HG03097 (cell line): ENCODE measurements at regions not wholly inside any gene's neighbourhood (a gene's known extent, or its start where the extent isn't known, plus 50 kb on each side); places are given as distances from the start of the nearest gene placed in this dataset.

Source experiments
- ATAC-seq: cut with Tn5 transposase; IDR thresholded peaks from one replicate; pipeline ENCODE4 v1.9.1; 2021; ENCODE audit not compliant: unreplicated experiment, low FRiP score

DNA sequence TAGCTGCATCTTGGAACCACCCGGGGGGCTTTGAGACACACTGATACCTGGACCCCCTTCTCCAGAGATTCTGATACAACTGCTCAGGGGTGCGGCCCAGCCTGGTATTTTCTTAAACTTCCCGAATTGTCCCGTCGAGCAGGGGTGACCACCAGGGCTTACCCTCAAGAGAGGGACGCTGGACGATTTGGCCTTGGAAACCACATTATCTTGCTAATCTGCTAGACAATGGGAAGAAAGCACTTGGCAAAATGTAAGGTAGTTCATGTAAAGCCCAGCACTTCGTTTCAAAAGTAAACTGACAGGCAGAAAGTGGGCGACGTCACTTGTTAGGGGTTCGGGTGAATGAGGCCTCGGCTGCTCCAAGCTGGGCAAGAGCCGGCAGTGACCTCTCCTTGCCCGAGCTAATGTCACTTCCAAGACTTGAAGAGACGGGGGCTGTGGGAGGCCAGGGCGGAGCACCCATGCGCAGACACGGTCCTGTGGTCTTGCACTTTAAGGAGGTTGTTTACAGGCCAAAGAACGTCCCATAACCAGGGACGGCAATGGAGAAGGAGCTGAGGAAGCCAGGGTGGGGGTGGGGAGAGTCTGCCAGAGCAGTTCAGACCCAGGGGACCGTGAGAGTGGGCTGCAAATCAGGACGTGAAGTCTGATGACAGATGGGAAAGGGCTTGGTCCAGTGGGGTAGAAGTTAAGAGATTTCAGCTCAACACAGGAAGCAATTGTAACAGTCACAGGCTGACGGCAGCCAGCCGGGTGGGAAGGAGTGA, 152.7 kb upstream of the GSE1 start:
- ATAC-seq = no peak

DNA sequence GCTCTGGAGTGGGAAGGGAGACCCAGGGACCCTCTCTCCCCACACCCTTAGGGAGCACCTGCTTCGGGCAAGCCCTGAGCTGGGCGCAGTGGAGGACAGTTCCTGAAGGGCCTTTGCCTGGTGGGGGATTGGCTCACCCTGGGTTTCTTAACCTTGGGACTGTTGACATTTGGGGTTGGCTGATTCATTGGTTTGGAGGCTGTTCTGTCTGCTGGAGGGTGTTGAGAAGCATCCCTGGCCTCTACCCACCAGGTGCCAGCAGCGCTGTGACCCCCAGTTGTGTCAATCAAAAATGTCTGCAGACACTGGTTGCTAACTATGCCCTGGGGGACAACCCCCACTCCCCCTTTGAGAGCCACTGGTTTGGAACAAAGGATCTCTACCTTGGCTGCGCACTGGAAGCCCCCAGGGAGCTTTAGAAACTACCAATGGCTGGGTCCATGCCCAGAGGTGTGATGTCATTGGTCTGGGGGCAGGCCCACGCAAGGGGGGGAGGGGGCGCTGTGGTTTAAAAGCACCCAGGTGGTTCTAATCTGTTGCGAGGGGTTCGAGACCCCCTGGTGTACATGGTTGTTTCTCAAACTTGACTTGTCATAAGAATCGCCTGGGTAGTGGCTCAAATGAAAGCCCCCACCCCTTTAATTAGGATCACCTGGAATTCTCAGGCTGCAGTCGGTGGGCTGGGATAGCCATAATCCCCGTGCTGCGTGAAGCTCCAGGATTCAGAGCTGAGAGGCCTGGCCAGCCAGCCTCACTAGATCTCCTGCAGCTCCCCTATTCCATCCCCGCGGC, 151.9 kb upstream of the GSE1 start:
- ATAC-seq = no peak

DNA sequence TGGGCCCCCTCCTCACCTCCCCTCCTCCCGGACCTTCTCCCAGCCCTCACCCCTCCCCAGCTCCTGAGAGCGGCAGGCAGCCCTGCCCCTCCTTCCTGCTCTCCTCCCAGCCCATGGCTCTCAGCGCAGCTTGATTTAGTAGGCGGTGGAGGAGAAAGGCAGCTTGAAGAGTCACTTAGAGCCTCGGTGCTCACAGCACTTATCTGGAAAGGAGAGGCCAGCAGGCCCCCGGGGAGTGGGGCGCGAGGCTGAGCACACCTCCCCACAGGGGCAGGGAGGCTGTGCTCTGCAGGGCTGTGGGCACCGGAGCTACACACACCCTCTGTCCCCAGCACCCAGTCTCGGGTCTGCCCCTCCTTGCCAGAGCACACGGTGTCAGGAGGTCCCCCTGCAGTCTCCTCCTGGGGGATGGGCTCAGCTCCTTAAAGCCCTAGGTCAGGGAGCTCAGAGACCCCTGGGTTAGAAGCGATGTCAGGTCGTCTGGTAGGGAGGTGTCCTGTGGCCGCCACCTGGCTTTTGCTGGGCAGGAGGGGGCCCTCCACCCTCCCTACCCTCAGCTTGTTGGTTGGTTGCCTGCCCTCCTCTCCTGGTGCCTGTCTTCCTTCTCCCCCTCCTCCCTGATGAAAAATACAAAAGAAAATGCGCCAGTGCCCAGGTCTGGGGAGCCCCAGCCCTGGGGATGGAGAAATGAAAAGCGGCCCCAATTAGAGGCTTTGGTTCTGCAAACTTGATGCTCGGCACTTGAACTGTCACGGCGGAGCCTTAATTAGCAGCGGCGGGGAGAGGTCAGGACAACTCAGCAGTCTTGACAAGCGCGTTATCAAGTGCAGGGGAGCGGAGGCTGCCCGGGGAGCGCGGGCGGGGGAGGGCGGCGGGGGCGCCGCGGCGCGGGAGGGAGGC, 151.1 kb upstream of the GSE1 start:
- no peak for ATAC-seq

DNA sequence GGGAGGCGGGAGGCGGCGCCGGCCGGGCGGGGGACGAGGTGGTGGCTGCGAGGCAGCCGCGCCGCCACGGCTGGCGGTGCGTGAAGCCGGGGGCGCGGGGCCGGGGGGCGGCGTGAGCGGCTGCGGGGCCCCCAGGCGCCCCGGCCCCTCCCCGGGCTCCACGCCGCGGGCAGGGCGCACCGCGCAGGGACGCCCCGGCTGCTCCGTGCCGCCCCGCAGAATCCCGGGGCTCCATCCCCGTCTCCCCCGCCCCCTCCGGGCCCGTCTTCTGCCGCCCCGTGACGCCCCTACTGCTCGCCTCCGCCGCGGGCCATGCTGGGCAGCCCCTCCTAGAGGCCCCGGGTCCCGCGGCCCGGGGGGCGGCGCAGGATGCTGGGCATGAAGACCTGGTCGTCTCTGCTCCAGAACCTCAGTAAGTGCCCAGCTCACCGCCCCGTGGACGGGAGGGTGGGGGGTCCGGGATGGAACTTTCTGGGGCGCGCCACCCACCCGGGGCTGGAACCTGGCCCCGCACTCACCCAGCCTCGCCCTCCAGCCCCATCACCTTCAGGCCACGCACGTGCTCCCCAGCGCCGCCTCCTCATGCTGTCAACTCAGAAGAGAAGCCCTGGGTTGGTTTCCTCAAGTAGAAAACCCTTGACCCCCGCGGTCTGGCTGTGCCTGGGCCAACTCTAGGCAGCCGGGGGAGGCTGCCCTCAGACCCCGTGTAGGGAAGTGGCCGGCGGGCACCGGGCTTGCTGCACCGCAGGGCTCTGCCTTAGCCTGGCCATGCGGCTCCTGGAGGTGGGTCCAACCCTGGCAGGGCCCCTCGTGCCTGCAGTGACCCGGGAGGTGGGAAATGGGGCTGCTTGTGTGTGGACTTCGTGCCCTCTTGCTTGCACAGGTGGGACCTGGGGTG, 150.2 kb upstream of the GSE1 start:
- ATAC-seq = no peak

DNA sequence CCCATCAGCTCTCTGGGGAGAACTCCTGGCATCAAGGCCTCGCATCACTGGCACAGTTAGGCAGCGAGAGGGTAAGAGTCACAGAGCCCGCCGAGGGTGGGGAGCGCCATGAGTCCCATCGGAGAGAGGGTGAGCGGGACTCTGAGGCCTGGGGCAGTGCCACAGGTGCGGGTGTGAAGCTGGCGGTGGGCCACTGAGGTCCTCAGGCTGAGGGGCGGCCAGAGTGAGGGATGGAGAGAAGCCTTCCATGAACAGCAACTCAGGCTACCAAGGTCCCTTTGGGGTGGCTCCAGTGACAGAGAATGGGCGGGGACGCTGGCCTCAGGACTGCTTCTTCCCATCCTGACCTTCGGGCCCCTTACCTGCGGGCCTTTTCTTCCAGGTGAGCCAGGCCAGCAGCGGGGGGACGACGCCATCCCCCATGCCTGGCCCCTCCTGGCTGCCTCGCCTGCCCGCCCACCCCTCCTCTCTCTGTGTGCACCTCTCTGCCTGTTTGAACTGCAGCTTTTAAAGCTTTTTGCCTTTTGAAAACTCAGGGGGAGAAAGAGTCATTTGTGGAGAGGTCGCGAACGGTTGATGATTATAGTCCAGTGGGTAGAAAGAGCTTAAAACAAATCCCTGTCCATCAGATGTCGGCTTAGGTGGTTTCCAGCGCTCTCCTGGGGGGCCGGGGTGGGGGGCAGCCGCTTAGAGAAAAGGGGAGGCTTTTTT, 149.3 kb upstream of the GSE1 start:
- no peak for ATAC-seq

DNA sequence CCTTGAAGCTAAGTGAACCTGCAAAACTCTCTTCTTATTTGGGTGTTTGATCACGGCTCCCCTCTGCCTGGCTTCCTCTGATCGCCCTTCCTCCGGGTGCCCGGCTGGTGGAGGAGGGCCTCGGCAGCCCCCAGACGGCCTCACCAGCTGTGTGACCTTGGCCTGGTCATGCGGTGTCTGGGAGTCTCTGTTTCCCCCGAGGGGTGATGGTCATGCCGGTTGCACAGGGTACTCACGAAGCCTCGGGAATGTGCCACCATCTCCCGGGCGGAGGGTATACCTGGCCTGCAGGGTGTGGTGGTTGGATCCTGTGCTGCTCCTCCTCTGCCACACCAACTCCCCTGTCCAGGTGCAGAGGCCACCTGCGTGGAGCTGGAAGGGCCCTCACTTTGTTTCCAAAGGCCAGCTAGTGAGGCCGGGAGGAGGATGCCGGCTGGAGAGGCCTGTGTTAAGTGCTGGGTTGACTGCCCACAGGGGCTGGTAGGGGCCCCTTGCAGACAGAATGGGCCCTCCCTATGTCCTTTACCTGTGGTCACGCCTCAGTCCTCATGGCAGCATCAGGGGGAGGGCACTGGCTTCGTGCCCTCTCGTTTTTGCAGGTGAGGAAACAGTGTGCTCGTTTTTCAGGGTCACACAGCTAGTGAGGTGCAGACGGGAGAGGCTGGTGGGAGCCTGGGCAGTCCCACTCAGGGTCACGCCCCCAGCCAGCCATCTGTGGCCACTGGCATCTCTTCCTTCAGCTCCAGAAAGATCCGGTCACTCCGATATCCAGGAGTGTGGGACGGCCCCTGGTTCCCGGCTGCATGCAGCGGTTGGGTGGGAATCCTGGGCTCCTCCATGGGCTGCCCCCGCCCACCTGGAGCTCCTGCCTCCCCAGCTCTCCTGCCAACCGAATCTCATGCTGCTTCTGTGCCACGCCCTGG, 148.5 kb upstream of the GSE1 start:
- no peak for ATAC-seq

DNA sequence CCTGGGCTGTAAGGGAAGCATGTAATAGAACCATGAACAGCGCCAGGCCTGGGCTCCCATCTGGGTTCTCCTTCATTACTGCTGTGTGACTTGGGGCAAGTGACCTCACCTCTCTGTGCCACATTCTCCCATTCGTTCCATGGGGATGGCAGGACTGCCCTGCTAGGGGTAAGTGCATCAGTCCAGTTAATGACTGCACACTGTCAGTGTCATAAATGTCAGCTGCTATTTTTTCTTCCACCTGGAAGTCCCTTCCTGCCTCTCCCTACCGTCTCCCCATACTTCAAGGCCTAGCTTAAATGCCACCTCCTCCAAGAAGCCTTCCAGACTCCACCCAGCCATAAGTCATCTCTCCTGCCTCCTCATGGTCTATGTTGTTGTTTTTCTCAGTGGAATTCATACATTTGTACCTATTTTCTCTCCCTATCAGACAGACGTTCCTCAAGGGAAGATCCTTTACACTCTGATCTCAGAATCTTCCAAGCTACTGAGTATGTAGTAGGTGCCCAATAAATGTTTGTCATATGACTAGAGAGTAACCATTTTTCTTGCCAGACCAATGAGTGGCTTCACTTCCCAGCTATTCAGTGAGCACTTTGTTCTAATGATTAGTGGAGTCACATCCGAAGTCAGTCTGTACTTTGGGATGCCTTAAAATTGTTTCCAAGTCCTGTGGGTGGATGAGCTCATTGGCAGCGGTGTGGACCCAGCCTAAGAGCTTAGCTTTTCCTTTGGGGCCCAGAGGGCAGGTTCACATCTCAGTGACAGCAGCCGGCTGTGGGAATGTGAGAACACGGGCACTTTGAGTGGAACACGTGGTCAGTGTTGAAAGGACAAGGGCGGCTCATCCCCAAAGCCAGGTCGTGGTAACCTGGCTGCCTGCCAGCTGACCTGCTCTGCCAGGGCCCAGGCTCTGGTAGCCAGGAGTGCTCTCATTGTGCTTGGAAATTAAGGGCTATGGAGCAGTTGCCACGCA, 147.5 kb upstream of the GSE1 start:
- no peak for ATAC-seq

DNA sequence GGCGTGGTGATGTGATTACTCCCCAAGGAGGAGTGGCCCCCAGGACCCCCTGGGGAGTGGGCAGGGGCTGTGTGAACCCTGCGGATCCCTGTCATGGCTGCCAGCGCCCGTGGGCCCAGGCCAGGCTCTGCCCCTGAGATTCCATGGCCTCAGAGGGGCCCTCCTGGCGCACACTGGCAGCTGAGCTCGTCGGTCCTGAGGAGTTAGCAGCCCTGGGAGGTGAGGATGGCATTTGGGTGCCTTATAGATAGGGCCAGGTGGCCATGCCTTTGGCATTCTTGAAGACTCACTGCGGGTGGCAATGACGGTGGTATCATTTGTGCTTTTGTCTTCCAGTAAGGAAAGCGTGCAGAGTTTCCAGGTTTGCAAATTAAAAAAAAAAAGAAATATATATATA, 146.8 kb upstream of the GSE1 start:
- ATAC-seq = no peak

DNA sequence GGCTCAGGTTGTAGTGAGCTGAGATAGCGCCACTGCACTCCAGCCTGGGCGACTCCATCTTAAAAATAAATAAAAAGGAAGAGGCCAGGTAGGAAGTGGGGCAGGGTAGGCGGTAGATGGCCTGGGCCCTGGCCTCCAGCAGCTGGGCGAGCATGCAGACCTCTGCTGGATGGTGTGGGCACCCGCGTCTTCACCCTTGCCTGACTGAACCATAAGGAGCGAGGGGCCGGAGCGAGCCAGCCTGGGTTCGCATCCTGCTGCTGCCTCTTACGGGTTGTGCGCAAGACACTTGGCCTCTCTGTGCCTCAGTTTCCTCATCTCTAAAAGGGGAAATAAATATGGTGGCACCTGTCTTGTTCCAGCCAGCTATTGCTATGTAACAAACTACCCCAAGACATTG, 146.1 kb upstream of the GSE1 start:
- no peak for ATAC-seq

DNA sequence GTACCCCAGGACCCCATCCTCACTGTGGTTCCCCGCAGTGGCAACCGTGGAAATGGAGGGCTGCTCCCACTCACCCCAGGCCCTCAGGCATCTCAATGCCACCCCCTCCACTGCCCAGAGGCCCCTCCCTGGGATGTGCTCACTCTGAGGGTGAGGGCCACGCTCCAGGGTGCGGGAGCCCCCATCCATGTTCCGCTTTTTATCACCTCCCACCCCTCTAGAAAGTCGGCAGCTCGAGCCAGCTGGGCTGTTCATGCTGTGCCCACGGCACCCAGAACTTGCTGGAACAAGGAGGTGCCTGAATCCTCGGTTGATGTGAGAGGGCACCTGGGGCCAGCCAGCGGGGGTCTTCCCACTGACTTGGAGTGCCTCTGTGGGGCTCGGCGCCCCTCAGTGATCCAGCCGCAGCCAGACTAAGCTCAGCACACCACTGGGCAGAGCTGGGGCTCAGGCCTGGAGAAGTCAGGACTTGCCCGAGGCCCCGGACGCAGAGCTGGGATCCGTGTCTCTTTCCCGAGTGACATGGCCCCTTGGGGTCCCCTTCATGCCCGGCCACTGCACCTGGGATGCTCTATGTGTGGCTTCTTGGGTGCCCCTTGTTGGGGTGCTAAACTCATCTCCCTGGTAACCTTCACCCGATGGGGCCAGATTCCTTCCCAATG, 143.1 kb upstream of the GSE1 start:
- ATAC-seq = no peak

DNA sequence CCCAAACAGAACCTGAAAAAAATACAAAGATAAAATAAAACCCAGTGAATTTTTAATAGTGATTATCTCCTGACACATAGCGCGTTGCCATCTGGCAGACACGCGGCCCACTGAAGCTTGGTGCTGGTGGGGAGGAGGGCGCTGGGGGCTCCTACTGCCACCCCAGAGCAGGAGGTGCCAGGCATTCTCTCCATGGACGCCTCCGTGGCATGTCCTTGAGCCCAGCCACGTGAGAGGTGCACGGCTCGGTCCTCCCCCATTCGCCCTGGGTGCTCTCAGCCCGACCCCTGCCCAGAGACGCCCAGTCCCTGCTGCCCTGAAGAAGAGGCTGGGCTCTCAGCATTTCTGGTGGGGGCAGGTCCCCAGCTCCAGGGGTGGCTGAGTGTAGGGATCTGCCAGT, 142.2 kb upstream of the GSE1 start:
- ATAC-seq = no peak

DNA sequence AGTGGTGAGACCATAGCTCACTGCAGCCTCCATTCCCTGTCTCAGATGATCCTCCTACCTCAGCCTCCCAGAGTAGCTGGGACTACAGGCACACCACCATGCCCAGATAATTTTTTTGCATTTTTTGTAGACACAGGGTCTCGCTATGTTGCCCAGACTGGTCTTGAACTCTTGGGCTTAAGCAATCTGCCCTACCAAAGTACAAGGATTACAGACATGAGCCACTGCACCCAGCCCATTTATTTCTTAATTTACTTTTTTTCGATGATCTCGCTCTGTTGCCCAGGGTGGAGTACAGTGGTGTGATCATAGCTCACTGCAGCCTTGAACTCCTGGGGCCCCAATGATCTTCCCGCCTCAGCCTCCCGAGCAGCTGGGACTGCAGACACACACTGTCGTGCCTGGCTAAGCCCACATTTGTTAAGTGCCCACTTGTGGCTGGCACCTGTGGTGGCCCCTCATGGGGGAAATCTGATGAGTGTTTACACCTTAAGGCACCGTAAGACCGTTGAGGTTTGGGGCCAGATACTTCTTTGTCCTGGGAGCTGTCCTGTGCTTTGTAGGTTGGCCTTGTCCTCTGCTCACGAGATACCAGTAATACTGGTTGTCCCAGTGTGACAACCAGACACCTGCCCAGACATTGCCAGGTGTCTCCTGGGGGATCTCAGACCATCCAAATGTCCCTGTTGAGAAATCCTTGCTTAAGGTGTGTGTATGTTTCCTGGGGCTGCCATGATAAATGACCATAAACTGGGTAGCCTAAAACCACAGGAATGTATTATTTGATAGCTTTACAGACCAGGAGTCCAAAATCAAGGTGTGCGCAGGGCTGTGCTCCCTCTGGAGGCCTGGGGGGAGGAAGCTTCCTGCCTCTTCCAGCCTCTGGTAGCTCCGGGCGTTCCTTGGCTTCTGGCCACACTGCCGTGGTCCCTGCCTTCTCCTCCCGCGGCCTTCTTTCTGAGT, 141.4 kb upstream of the GSE1 start:
- ATAC-seq = no peak

DNA sequence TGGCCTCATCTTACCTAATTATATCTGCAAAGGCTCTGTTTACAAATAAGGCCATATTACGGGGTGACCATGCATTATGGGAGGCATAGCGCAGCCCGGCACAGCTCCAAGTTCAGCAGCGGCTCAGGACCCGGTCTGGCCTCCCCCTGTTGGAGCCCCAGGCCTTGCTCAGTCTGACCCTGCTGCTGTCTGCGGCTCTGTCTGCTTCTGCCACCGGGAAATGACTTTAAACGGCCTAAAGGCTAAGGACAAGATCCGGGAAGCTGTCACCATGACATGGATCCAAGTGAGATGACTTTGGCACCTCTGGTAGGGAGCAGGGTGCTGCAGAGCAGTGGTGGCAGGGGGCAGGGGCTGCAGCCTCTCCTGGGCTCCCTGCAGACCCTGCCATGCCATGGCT, 140.6 kb upstream of the GSE1 start:
- ATAC-seq = no peak

DNA sequence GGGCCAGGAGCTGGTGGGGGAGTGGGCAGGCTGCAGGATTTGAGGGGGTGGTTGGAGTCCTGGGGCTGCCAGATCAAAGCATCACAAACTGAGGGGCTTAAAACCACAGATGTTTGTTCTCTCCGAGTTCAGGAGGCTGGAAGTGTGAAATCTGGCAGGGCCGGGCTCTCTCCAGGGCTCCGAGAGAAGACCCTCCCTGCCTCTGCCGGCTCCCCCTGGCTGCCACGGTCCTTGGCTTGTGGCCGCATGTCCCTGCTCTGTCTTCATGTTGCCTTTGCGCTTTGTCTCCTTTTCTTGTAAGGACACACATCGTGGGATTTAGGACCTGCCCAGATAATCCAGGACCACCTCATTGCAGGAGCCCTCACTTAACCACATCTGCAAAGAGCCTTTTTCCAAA, 139.8 kb upstream of the GSE1 start:
- no peak for ATAC-seq

DNA sequence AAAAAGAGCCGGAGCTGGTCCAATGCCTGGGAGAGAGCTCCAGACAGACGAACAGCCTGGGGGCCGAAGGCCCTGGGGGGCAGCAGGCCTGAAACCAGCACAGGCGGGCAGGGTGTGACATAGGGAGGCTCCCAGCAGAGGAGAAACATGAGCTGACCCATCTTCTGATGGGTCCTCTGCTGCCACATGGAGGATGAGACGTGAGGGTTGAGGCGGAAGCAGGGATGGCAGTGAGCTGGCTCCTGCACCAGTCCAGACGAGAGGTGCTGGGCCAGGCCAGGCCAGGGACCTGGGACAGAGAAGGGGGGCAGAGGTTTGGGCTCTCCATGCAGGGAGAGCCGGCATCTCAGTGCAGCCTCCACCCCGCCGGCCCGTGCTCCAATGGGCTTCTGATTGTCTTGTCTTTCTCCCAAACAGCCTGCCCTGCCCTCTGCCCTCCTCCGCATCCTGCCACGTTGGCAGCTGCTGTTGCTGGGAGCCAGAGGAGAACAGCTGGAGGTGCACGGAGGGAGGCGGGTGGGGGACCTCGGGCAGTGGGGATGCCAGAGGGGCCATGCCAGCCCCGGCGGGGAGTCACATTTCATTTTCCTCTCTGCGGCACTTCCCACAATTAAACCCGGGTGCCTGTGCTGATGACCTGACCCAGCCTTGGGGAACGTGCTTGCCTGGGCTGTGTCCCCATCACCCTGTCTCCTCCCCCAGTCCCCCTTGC, 139.1 kb upstream of the GSE1 start:
- ATAC-seq = no peak
